ENCODE measurements at regions not wholly inside any gene's neighbourhood (a gene's known extent, or its start where the extent isn't known, plus 50 kb on each side); places are given as distances from the start of the nearest gene placed in this dataset.

DNA sequence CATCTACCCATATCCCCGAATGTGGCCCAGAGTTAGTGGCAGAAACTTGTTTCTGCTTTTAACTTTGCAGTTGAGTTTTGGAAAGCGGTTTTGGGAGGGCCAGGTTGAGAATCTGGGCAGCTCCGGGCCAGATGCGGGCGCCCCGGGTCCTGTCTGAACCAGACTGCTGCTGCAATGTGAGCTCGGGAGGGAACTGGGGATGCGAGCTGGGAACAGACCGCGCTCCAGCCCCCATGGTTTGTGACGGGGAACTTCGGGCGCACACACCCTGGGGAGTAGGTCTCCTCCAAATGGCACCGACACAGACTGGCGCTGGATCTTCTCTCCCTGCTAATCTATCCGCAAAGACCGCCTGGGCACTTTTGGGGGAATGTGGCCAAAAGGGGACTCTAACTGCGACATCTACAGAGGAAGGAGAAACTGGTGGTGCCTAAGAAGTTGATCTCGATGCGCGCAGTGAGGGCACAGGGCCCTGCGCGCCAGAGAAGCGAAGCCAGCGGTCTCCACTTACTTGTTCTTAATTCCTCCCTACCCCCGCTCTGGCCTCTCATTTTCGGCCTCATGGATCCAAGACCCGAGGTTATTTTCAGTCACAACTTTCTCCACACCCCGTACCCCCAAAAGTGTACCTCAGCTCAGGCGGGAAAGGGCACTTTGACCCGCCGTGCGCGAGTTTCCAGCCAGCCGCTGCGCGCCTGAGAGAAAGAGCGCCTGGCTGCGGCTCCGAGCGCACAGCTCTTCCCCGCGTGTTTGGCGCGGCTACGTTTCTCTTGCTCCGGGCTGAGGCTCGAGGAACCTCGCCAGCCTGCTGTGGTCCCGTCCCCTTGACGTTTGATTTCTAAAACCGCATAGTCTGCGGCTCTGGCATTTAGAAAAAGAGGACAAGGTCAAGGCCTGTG lies 411.0 kb upstream of the ESRRG start:
- Histone ChIP-seq H3K27ac (ENCODE audit: extremely low read depth, low read depth, low read length) (no peak overlapping the region), H3K79me2 (ENCODE audit: control insufficient read depth, insufficient read depth, low read length) (no peaks in the 10 kb centered on the region), H3K27me3 (ENCODE audit: control insufficient read depth in 2 of 2, insufficient read depth in 2 of 2, low read length in 2 of 2) (no peaks in the 10 kb centered on the region; a peak in 1 of 5 replicates), H3K9me1 (ENCODE audit: control insufficient read depth, insufficient read depth, low read length) (no peaks in the 10 kb centered on the region), H4K20me1 (replicated peaks; ENCODE audit: control insufficient read depth, insufficient read depth, low read length) (no peaks in the 10 kb centered on the region), H3K36me3 (ENCODE audit: control insufficient read depth, insufficient read depth, low read length) (no peaks in the 10 kb centered on the region), H3K4me1 (replicated peaks in 1 of 2; ENCODE audit: control insufficient read depth in 2 of 2, insufficient read depth in 2 of 2, low read length in 2 of 2) (no peaks in the 10 kb centered on the region), H3K4me2 (ENCODE audit: insufficient read depth, low read length) (no peak overlapping the region), H3K9me3 (replicated peaks; ENCODE audit: control insufficient read depth, insufficient read depth, low read depth, low read length) (no peaks in the 10 kb centered on the region), H2AFZ (ENCODE audit: low read depth, low read length) (no peak overlapping the region), H3K9ac (ENCODE audit: insufficient read depth in 1 of 2, low read depth in 2 of 2, low read length in 2 of 2) (no peak overlapping the region), H3K4me3 (no peak overlapping the region)
- CTCF ChIA-PET (ENCODE audit: low intra/inter-chr PET ratio), result no interaction called here
- DNase-seq (ENCODE audit: extremely low read depth in 1 of 4, low spot score in 3 of 4) (no peak), FAIRE-seq (no peak), ATAC-seq (no peak)
- WGBS (ENCODE audit: insufficient coverage, low coverage, missing lambda C conversion rate), result 10% methylated on average over 50 of the region's 53 CpGs
- in situ Hi-C loops (cut with MboI) (no loop called here), intact Hi-C loops (cut with micrococcal nuclease) (no loop called here)
- no TSS peak for BruUV-seq (replicated peaks)
- POLR2A ChIA-PET, result no interaction called here
- TF ChIP-seq POLR2G (IDR thresholded peaks at IDR 0.05; ENCODE audit: low read depth, low read length), result no peak
- TF ChIP-seq TBL1XR1 (IDR thresholded peaks at IDR 0.05; ENCODE audit: low read length in 2 of 2), result no peak
- no peak for TF ChIP-seq SNIP1 (IDR thresholded peaks at IDR 0.05; ENCODE audit: low read depth)
- no peak for TF ChIP-seq ZNF584 (CRISPR knock-in tag; IDR thresholded peaks at IDR 0.05; ENCODE audit: low read depth)
- TF ChIP-seq EP300 (IDR thresholded peaks at IDR 0.05; ENCODE audit: low read length), result no peak
- TF ChIP-seq ZNF24 (IDR thresholded peaks at IDR 0.05), result no peak
- no peak for TF ChIP-seq MAZ (CRISPR knock-in tag; conservative IDR thresholded peaks at IDR 0.05 in 1 of 2, IDR thresholded peaks at IDR 0.05 in 1 of 2)
- TF ChIP-seq USF2 (CRISPR knock-in tag; IDR thresholded peaks at IDR 0.05), result no peak
- TF ChIP-seq, protein P1, sequence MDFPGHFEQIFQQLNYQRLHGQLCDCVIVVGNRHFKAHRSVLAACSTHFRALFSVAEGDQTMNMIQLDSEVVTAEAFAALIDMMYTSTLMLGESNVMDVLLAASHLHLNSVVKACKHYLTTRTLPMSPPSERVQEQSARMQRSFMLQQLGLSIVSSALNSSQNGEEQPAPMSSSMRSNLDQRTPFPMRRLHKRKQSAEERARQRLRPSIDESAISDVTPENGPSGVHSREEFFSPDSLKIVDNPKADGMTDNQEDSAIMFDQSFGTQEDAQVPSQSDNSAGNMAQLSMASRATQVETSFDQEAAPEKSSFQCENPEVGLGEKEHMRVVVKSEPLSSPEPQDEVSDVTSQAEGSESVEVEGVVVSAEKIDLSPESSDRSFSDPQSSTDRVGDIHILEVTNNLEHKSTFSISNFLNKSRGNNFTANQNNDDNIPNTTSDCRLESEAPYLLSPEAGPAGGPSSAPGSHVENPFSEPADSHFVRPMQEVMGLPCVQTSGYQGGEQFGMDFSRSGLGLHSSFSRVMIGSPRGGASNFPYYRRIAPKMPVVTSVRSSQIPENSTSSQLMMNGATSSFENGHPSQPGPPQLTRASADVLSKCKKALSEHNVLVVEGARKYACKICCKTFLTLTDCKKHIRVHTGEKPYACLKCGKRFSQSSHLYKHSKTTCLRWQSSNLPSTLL (IDR thresholded peaks at IDR 0.05), result no peak
- no peak for TF ChIP-seq NFYB (IDR thresholded peaks at IDR 0.05; ENCODE audit: extremely low read depth, insufficient read length)
- no peak for TF ChIP-seq E4F1 (CRISPR knock-in tag; IDR thresholded peaks at IDR 0.05; ENCODE audit: borderline replicate concordance)
- TF ChIP-seq STAT5A (IDR thresholded peaks at IDR 0.05; ENCODE audit: borderline replicate concordance, low read length), result no peak
- TF ChIP-seq ZNF175 (CRISPR knock-in tag; IDR thresholded peaks at IDR 0.05; ENCODE audit: low read depth), result no peak
- TF ChIP-seq CBX1 (IDR thresholded peaks at IDR 0.05; ENCODE audit: low read depth), result no peak
- no peak for TF ChIP-seq GABPA (tag; conservative IDR thresholded peaks at IDR 0.05; ENCODE audit: low read depth)
- TF ChIP-seq JUN (IDR thresholded peaks at IDR 0.05; ENCODE audit: borderline replicate concordance, low read depth, low read length), result no peak
- no peak for TF ChIP-seq JUN (CRISPR knock-in tag; IDR thresholded peaks at IDR 0.05; ENCODE audit: borderline replicate concordance)
- TF ChIP-seq ZNF224 (CRISPR knock-in tag; IDR thresholded peaks at IDR 0.05), result no peak
